ENCODE measurements at regions not wholly inside any gene's neighbourhood (a gene's known extent, or its start where the extent isn't known, plus 50 kb on each side); places are given as distances from the start of the nearest gene placed in this dataset.

GRCh38 chr13:40182591-40182990 is 483.9 kb downstream of the FOXO1 start:
- no peak for TF ChIP-seq REST (IDR thresholded peaks at IDR 0.05; ENCODE audit: insufficient read depth in 1 of 2, low read depth in 2 of 2, low read length in 2 of 2)
- no peak for TF ChIP-seq SIN3A (IDR thresholded peaks at IDR 0.05; ENCODE audit: borderline replicate concordance, insufficient read depth, low read length)
- no peak for TF ChIP-seq TAF1 (IDR thresholded peaks at IDR 0.05; ENCODE audit: borderline replicate concordance, insufficient read depth, low read length)
- no peak for TF ChIP-seq POLR2AphosphoS5 (IDR thresholded peaks at IDR 0.05; ENCODE audit: low read depth, low read length)
- no peak for TF ChIP-seq FOXP2 (optimal IDR thresholded peaks at IDR 0.05; ENCODE audit: borderline replicate concordance, extremely low read depth, extremely low read length, insufficient read depth)

- TF ChIP-seq POLR2AphosphoS5 (IDR thresholded peaks at IDR 0.05; ENCODE audit: low read depth, low read length) (no peak), REST (IDR thresholded peaks at IDR 0.05; ENCODE audit: insufficient read depth in 1 of 2, low read depth in 2 of 2, low read length in 2 of 2) (no peak), TAF1 (IDR thresholded peaks at IDR 0.05; ENCODE audit: borderline replicate concordance, insufficient read depth, low read length) (no peak), FOXP2 (optimal IDR thresholded peaks at IDR 0.05; ENCODE audit: borderline replicate concordance, extremely low read depth, extremely low read length, insufficient read depth) (no peak), SIN3A (IDR thresholded peaks at IDR 0.05; ENCODE audit: borderline replicate concordance, insufficient read depth, low read length) (no peak)
Measured at GRCh38 chr13:40185414-40185813, 481.0 kb downstream of the FOXO1 start.

- TF ChIP-seq TAF1 (IDR thresholded peaks at IDR 0.05; ENCODE audit: borderline replicate concordance, insufficient read depth, low read length): no peak
- TF ChIP-seq FOXP2 (optimal IDR thresholded peaks at IDR 0.05; ENCODE audit: borderline replicate concordance, extremely low read depth, extremely low read length, insufficient read depth): no peak
- no peak for TF ChIP-seq SIN3A (IDR thresholded peaks at IDR 0.05; ENCODE audit: borderline replicate concordance, insufficient read depth, low read length)
- TF ChIP-seq POLR2AphosphoS5 (IDR thresholded peaks at IDR 0.05; ENCODE audit: low read depth, low read length): no peak
- no peak for TF ChIP-seq REST (IDR thresholded peaks at IDR 0.05; ENCODE audit: insufficient read depth in 1 of 2, low read depth in 2 of 2, low read length in 2 of 2)
Measured at GRCh38 chr13:40186041-40186440, 480.4 kb downstream of the FOXO1 start.

GRCh38 chr13:40186626-40187323 is 479.7 kb downstream of the FOXO1 start:
- TF ChIP-seq REST (IDR thresholded peaks at IDR 0.05; ENCODE audit: insufficient read depth in 1 of 2, low read depth in 2 of 2, low read length in 2 of 2): no peak
- TF ChIP-seq TAF1 (IDR thresholded peaks at IDR 0.05; ENCODE audit: borderline replicate concordance, insufficient read depth, low read length): no peak
- TF ChIP-seq FOXP2 (optimal IDR thresholded peaks at IDR 0.05; ENCODE audit: borderline replicate concordance, extremely low read depth, extremely low read length, insufficient read depth): no peak
- no peak for TF ChIP-seq SIN3A (IDR thresholded peaks at IDR 0.05; ENCODE audit: borderline replicate concordance, insufficient read depth, low read length)
- TF ChIP-seq POLR2AphosphoS5 (IDR thresholded peaks at IDR 0.05; ENCODE audit: low read depth, low read length): no peak

Measured in PFSK-1 (cell line).